GM19467 (cell line): ENCODE measurements at regions not wholly inside any gene's neighbourhood (a gene's known extent, or its start where the extent isn't known, plus 50 kb on each side); places are given as distances from the start of the nearest gene placed in this dataset.

ENCODE experiments used
- ATAC-seq: cut with Tn5 transposase; IDR thresholded peaks from one replicate; pipeline ENCODE4 v1.9.1; 2021; ENCODE audit warnings: mild to moderate bottlenecking, moderate library complexity; ENCODE audit not compliant: unreplicated experiment

DNA sequence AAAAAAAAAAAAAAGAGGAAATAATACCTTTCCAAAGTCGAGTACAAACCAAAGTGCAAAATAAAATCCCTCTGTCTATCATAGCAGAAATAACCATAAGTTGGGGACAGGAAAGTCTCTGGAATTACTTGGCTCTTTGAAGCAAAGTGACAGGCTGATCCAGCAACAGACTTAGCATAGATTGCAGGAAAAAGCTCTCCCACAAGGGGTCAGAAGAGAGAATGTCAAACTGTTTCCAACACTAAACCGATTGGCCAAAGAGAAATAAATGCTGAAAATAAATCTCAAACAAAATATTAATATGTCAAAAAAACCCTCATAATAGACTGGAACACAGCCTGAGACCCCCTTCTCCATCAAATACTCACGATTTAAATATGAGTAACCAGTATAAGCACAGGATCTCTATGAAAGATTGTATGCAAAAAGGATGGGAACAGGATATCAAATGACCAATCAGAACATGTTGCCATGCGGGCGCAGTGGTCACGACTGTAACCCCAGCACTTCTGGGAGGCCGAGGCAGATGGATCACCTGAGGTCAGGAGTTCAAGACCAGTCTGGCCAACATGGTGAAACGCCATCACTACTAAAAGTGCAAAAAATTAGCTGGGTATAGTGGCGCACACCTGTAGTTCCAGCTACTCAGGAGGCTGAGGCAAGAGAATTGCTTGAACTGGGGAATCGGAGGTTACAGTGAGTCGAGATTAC lies 1000.7 kb upstream of the LRRN3 start:
- no peak for ATAC-seq

DNA sequence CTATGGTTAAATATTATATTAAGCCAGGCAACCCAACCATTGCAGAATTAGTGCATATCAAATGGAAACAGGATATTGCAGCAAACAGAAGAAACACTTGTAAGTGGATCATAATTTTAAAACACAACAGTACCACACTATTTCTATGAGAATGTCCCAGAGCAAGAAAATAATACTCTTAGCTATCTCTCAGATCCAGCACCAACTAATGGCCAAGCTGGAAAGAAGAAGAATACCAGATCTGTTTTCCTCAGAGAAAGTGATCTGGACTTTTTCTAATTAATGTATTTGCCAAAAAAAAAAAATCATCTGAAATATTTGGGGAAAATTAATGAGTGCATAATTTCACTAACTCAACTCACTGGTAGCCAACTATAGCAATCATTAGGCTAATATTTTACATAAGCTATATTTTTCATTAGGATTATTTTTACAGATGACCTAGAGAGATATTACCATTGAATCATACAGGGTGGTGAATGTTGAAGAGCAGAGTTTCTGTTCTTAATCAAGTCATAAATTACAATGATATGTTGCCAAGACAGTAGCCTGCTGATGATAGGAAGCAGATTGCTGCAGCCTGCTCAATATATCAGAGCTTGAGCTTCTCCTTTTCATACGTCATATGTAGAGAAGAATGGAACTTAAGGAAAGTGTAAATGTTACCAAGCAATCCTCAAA lies 995.4 kb upstream of the LRRN3 start:
- ATAC-seq: no peak

GRCh38 chr7:110104243-110104642 lies 986.7 kb upstream of the LRRN3 start:
- no peak for ATAC-seq

DNA sequence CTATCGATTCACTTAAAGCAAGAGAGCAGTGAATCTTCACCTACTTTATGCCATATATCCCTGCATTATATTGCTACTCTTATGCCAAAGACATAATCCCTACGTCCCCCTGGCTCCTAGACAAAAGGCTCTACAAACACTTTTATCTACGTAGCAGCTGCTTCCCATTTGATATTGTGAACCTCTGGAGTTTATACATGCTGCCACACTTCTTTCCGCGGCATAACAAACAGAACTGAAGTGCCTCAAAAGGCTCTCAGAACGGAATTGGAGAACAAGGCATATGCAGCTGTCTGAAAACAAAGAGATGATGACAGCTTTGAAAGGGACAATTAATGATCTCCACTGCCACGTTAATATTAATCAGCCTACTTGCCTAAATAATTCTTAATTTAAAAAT lies 985.6 kb upstream of the LRRN3 start:
- no peak for ATAC-seq

DNA sequence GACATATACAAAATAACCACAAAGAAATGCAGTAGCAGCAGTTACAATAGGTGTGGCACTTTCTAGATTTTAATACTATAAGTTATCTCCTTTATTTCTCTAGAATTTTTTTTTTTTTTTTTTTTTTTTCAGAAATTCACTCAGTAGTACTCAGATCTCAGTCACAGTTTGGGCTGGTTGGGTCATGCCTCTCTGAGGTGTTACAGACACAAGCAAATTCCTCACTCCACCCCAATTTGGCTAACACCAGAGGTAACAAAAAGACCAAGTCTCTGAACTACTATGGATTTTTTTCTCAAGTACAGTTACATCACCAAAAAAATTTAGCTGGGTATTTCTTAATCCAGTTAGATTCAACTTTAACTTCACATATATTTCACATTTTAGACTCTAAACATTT lies 985.1 kb upstream of the LRRN3 start:
- ATAC-seq: no peak

- ATAC-seq: no peak
Observed at GRCh38 chr7:110119883-110120581, 970.9 kb upstream of the LRRN3 start.

DNA sequence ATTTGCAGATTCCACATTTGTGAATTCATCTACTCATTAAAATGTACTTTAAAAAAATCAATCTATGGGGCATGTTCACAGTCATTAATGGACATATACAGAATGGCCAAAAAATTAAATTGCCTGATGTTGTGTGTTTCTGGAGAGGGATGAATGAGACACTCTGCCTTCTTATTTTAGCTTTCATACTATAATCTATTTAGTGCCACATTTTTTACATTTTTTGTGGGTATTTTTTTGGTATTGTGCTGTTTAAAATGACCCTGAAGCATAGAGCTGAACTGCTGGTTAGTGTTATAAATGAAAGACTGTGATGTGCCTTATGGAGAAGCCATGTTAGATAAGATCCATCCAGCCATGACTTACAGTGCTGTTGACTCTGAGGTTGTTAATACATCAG lies 961.8 kb upstream of the LRRN3 start:
- ATAC-seq: no peak

DNA sequence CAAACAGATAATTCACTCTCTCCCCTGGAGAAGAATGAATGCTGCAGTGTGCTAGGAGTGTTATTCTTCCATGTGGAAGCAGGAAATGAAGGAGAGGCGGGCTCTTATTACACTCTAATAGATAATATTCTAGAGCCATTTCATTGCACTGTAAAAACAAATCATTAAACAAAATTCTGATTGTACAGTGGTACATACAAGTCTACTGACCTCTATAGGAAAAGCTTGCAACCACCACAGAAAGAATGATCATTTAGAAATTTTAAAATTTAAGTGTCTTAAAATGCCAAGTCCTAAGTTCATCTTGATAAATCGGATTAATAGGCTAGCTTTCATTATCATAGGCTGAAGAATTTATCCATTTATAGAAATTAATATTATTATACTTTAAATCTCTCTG lies 960.3 kb upstream of the LRRN3 start:
- ATAC-seq: no peak

GRCh38 chr7:110131344-110131743 lies 959.6 kb upstream of the LRRN3 start:
- no peak for ATAC-seq

GRCh38 chr7:110139056-110139455 lies 951.9 kb upstream of the LRRN3 start:
- no peak for ATAC-seq

GRCh38 chr7:110142939-110143526 lies 947.9 kb upstream of the LRRN3 start:
- no peak for ATAC-seq

GRCh38 chr7:110144599-110144998 lies 946.3 kb upstream of the LRRN3 start:
- ATAC-seq: no peak

- no peak for ATAC-seq
Observed at GRCh38 chr7:110148054-110148453, 942.9 kb upstream of the LRRN3 start.

GRCh38 chr7:110153222-110153621 lies 937.7 kb upstream of the LRRN3 start:
- ATAC-seq: no peak

DNA sequence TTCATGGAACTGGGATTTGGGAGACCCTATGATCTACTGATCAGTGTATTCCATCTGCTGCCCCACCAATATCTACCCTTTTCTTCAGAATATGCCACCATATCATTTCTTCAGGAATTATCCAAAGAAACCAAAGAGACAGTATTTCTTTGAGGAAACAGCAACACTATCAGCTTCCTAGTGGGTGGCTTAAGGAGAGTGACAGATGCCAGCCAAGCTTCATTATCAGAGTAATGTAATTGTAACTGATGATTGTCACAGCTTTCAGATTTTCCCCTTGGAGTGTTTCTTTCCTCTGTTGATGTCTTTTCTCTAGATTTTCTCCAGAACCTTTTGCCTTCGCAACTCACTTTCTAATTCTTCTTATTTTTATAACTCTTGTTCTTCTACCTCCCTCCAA lies 934.4 kb upstream of the LRRN3 start:
- ATAC-seq: no peak

- no peak for ATAC-seq
Observed at GRCh38 chr7:110157631-110158362, 933.1 kb upstream of the LRRN3 start.

GRCh38 chr7:110168010-110168409 lies 922.9 kb upstream of the LRRN3 start:
- no peak for ATAC-seq

DNA sequence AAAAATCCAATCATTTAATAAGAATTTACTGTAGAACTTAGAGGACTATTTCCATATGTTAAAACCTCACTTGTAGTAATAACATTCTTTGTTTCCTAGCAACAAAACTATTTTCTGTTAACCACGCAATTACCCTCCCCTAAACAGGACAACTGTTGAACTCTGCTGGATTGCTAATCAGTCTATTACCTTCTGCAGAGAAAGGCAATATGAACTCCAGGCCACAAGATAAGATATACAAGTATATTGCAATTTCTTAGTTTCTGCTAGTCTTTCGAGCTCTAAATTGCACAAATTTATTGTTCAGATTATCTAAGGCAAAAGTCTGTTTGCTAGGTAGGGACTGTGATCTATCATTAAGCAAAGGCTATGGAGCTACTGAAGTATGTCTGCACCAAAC lies 920.1 kb upstream of the LRRN3 start:
- no peak for ATAC-seq

GRCh38 chr7:110177463-110177862 lies 913.5 kb upstream of the LRRN3 start:
- ATAC-seq: no peak

GRCh38 chr7:110179037-110179436 lies 911.9 kb upstream of the LRRN3 start:
- ATAC-seq: no peak

DNA sequence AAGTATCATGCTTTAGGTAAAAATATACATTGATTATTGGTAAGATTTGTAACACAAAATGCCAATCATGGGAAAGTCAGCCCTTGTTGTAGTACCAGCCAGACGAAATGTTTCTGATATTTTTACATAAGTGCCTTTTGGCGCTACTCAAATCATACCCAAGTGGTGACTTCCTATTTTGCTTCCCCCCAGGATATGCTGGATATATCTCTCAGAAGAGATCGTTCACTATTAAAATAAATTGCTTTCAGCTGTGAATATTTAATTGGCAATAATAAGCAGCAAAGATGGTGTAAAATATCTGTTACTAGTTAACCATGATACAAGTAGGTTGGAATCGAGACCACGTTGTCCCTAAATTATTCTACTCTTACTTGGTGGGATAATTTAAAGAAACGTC lies 909.2 kb upstream of the LRRN3 start:
- no peak for ATAC-seq
